IPS DF 4.7 (cell line): ENCODE measurements at regions not wholly inside any gene's neighbourhood (a gene's known extent, or its start where the extent isn't known, plus 50 kb on each side); places are given as distances from the start of the nearest gene placed in this dataset.
"Not testable (repeated sequence)": the region's sequence is repeated elsewhere in the genome, so short reads cannot be mapped to it uniquely, and the experiment has no call there.

ENCODE experiments used
- DNase-seq: peaks from one replicate; pipeline ENCODE4 v3.0.0-alpha.2; 2013; ENCODE audit warnings: low spot score; ENCODE audit errors: extremely low read depth

DNA sequence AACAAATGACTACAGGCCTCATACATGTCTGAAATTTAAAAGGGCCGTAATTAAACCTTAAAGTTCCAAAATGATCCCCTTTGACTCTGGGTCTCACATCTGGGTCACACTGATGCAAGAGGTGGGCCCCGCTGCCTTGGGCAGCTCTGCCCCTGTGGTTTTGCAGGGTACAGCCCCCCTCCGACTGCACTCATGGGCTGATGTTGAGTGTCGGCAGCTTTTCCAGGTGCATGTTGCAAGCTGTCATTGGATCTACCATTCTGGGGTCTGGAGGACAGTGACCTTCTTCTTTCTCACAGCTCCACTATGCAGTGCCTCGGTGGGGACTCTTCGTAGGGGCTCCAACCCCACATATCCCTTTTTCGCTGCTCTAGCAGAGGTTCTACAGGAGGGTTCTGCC is 1537.9 kb downstream of the PCDH18 start:
- DNase-seq, result no peak

DNA sequence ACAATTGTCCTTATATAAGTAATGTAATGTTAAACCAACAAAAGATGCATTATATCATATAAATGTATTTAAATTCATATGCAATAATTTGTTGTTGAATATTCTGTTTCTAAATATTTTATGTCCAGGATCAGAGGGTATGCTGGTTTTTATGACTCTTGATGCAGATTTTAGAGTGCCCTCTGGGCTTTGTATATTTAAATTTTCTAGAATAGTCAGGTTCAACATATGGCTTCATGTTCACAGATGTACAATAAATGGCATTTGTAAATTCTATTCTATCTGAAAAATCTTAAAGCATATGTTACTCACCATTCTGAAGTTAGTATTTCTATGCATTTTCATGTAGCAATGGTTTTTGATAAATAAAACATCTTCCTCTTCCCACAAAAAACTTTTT is 1555.4 kb downstream of the PCDH18 start:
- no peak for DNase-seq

- no peak for DNase-seq
These were observed 1565.4 kb downstream of the PCDH18 start for GRCh38 chr4:135966936-135967335.

GRCh38 chr4:135963009-135963408 is 1569.3 kb downstream of the PCDH18 start:
- no peak for DNase-seq

DNA sequence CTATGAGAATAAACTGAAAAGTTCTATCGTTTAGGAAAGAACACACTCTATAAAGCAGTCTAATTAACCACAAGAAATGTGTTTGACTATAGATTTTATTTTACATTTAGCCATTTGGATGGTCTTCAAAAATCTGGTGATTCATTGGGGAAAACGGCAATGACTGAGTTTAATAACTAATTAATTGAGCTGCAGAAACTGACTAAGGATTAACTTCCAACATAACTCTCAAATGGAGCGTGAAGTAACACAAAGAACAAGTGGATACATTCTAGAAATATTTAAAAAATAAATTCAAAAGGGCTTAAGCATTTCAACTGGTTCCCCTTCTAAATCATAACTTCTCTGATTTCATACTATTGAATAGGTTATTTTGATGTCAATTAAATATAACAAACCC is 1582.4 kb downstream of the PCDH18 start:
- no peak for DNase-seq

GRCh38 chr4:135948797-135949196 is 1583.5 kb downstream of the PCDH18 start:
- no peak for DNase-seq

GRCh38 chr4:135941671-135942070 is 1590.6 kb downstream of the PCDH18 start:
- no peak for DNase-seq

DNA sequence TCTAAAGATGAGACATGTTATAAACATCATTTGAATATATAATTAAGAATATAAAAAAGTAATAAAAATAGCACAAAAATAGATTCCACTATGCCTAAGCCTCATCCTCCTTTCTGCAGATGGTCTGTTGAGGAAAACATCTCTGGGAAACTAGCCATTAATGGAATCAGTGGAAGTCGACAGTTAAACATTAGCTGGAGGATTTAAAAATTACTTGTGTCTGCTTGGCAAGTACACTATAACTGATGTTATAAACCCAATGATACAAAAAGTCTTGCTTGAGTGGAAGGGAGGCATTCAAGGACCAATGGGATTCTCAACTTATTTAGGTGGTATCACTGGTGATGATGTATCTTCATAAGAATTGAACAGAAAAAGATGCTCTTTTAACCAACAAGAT is 1598.3 kb downstream of the PCDH18 start:
- no peak for DNase-seq

DNA sequence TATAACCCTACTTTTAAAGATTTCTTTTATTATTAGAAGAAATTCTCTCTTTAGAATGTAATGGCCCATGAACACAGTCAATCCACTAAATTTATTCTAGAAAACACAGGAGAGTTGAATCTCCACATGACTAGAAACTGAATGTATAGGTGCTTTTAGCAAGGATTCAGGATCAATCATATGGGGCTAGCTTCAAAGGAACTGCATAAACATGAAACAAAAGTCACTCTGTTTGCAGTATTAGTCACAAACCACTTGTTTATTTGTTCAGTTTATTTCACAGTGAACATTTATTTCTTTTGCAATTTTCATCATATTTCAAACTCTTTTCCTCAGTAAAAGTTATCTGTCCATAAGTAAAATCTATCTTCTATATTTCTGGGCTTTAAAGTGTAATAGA is 1604.6 kb downstream of the PCDH18 start:
- no peak for DNase-seq

DNA sequence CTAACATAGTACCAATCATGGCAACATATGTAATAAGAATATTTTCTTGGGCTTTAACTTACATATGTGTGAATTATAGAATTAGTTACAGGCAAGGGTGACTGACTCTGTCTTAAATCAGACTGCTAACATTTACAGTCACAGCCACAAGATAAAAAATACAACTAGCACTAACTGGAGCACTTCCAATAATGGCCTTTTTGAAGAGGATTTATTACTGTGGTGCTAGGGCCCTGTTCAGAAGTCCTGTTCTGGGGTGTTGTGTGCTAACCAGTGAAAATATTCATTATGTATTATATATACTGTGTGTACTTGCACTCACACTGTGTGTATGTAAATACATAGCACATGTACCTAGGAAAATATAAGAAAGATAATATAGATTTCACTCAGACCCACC is 1611.2 kb downstream of the PCDH18 start:
- no peak for DNase-seq

- no peak for DNase-seq
These were observed 1615.3 kb downstream of the PCDH18 start for GRCh38 chr4:135917011-135917410.

- no peak for DNase-seq
These were observed 1631.3 kb downstream of the PCDH18 start for GRCh38 chr4:135900956-135901355.

- not testable (repeated sequence) for DNase-seq
These were observed 1662.7 kb upstream of the PABPC4L start for GRCh38 chr4:135864304-135864703.

DNA sequence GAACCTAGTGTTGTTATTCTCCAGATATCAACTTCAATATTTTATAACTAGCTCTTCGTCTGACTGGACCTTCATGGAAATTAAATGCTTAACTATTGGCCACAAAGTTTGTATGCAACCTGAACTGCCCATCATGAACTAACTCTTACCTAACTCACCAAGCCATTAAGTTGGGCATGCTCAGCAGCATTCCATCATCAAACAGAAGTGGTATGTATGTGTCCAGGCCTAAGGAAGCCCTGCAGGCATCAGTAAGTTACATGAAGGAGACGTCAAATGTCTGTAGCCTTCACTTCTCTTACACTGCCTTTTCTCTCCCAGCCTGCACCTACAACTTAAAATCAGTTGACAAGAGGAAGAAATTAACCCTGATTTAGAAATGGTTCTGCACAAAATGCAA is 1639.2 kb upstream of the PABPC4L start:
- DNase-seq, result no peak

DNA sequence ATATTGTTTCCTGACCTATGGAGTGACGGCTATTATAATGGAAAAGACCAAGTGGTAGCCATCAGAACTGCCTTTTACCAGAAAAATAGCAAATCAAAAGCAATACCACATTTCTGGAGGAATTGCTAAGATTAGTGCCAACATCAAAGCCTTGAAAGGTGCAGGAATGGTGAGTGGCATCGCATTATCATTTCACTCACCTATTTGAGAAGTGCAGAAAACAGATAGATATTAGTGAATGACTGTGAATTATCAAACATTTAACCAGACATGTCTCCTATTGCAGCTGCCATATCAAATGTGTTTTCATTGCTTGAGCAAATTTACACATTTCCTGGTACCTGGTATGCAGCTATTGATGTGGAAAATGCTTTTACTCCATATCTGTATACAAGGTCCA is 1638.1 kb upstream of the PABPC4L start:
- no peak for DNase-seq

DNA sequence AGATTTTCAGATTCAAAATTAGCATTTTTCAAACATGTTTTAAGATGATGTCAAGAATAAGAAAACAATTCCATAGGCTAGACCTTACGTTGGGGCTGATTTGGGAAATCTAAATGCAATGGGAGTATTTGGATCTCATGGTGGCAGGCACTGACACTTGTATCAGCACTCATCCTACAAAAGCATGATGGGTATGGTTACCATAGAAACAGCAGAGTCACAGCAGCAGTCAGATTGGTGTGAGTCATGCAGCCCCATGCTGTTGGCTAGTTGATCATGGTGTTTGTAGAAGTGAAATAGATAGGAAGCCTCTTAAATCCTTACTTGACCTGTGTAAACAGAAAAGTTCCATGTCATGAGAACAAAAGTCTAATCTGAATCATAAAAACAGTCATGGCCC is 1637.3 kb upstream of the PABPC4L start:
- peak; percentile 44 for DNase-seq

DNA sequence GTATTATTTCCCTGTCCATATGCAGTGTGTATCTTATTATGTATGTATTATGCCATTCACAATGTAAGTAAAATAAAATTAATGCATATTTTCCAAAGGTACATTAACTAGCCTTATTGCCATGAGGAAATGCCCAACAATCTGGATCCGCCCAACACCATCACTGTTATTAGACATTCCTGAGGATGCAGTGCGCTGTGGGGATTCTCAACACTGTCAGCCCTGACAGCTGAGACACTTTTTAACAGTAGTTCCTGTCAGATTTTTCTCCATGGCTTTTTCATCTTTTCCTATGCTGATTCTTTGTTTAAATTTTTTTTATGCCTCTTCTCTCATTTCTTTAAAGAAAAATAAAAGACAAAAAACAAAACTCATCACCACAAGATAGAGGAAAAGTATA is 1632.9 kb upstream of the PABPC4L start:
- no peak for DNase-seq

DNA sequence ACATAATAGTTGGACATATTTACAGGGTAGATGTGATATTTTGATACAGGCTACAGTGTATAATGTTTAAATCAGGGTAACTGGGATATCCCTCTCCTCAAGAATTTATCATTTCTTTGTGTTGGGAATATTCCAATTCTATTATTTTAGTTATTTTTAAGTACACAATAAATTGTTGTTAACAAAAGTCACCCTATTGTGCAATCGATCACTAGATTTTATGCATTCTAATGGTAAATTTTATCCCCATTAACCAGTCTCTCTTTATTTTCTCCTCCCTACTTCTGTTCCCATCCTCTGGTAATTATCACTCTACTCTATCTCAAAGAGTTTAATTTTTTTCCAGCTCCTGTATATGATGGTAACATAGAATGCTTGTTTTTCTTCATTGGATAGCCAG is 1631.9 kb upstream of the PABPC4L start:
- DNase-seq, result no peak

GRCh38 chr4:135824759-135825296 is 1623.2 kb upstream of the PABPC4L start:
- DNase-seq, result no peak

DNA sequence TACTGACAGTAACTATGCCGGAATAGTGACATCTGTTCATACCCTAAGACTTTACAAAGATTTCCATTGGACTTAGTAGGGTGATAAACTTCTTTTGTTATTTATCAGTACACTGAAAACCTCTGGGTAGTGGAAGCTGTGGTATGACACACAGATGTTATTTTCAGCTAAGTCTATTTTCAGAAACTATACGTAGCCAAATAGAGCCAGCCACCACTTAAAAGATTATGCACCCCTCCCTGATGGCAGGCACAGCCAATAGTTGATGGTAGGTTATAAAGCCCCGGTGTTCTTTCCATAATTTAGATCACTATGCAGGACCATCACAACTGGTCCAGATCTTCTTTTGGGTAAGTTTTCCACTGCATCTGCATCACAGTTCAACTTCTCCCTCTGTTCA is 1603.2 kb upstream of the PABPC4L start:
- no peak for DNase-seq

DNA sequence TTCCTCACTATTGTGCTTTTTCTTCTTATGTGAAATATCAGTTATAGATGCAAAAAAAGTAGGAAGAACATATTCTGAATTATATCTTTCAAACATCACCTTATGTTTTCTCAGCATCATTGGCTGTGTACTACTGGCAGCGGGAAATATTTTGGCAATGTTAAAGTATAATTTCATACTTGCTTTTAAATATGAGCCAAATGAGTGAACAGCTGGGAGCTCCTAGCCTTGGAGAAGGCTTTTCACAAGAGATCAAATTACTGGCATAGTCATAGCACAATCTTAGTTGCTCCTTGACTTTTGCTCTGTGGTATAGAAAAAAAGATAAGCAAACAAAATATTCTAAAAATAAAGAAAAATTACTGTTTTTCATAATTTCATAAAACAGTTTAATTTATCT is 1575.8 kb upstream of the PABPC4L start:
- DNase-seq, result no peak

DNA sequence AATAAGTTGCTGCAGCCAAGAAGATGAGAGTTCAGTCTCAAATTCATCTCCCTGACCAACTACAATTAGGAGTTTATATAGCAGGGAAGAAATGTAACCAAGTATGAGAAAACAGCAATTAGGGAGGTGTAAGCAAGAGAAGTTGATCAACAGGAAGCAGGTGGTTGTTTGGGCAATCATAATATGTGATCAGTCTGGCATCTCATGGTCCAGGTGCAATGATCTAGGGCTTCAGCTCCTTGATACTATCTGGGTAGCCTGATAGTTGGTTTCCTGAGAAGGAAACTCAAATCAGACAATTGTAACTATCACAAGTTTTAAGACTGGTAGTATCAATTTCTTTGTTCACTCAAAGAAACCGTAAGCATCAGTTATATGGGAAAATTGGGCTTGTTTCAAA is 1574.3 kb upstream of the PABPC4L start:
- no peak for DNase-seq

- DNase-seq, result no peak
These were observed 1568.9 kb upstream of the PABPC4L start for GRCh38 chr4:135770505-135770904.

DNA sequence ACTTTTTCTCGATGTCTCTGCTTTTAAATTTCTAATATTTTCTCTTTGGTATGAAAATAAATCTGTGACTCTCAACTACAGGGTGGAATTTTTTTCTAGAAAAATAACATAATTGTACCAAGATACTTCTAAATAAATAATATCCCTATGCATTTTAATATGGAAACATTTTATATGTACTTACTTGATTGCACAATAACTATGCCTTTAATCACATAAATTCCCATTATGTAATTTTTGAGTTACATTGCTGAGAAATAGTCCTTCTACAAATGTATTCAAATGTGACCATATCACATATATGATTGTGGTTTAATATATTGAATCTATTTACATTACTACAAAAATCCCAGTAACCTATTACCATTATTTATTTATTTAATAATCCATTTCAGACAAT is 1543.3 kb upstream of the PABPC4L start:
- DNase-seq, result no peak
